ENCODE measurements at regions not wholly inside any gene's neighbourhood (a gene's known extent, or its start where the extent isn't known, plus 50 kb on each side); places are given as distances from the start of the nearest gene placed in this dataset.

DNA sequence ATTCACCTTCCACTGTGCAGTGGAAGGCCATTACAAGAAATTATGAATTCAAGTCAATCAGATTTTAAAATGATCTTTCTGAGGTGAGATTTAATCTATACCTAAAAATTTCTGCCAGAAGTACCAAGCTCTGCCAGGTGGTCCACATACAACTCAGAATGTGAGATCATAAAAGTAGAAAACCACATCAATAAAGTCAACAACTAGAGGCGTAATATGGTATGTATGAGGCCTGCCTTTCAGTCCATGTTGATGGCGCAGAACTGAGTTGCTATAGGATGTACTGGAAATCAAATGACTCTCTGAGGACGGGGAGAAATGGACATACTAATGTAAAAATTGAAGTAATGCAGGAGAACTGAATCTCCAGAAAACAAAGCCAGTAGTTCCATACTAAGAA lies 163.8 kb upstream of the FBXL4 start:
- intact Hi-C loops (cut with DNase I; ENCODE audit: low total_unique reads) = no loop called here
- no peak for DNase-seq
- no peaks in the 10 kb centered on the region for H3K9me3 ChIP-seq

DNA sequence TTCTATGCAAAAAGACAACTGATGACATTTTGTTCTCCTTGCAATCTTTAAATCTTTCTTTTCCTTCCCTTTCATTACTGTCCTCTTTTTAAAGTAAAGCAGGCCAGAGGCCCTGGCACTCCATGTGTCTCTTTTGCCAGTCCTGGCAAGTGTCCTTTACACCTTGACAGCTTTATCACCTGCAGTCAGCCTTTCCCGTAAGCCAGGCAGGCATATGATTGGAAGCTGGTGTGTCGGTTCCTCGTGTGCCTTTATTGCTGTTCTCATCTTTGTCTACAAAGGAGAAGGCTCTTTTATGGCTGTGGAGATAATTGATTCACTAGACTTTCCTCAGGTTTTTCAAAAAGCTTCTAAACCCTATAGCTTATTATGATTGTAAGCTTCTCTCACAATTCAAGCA lies 162.3 kb upstream of the FBXL4 start:
- intact Hi-C loops (cut with DNase I; ENCODE audit: low total_unique reads) = no loop called here
- TF ChIP-seq, protein P1, sequence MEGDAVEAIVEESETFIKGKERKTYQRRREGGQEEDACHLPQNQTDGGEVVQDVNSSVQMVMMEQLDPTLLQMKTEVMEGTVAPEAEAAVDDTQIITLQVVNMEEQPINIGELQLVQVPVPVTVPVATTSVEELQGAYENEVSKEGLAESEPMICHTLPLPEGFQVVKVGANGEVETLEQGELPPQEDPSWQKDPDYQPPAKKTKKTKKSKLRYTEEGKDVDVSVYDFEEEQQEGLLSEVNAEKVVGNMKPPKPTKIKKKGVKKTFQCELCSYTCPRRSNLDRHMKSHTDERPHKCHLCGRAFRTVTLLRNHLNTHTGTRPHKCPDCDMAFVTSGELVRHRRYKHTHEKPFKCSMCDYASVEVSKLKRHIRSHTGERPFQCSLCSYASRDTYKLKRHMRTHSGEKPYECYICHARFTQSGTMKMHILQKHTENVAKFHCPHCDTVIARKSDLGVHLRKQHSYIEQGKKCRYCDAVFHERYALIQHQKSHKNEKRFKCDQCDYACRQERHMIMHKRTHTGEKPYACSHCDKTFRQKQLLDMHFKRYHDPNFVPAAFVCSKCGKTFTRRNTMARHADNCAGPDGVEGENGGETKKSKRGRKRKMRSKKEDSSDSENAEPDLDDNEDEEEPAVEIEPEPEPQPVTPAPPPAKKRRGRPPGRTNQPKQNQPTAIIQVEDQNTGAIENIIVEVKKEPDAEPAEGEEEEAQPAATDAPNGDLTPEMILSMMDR (IDR thresholded peaks at IDR 0.05) = no peak
- Histone ChIP-seq H3K27ac (no peak overlapping the region), H3K27me3 (no peaks in the 10 kb centered on the region), H3K9me3 (no peaks in the 10 kb centered on the region), H3K36me3 (no peaks in the 10 kb centered on the region), H3K4me3 (no peak overlapping the region), H3K4me1 (no peaks in the 10 kb centered on the region)
- no peak for DNase-seq

More for the DNA sequence above, 163.8 kb upstream of the FBXL4 start:
- Histone ChIP-seq H3K27me3 (no peaks in the 10 kb centered on the region), H3K4me1 (no peaks in the 10 kb centered on the region), H3K27ac (no peak overlapping the region), H3K4me3 (no peak overlapping the region), H3K36me3 (no peaks in the 10 kb centered on the region)
- TF ChIP-seq, protein P1 (IDR thresholded peaks at IDR 0.05) = no peak

DNA sequence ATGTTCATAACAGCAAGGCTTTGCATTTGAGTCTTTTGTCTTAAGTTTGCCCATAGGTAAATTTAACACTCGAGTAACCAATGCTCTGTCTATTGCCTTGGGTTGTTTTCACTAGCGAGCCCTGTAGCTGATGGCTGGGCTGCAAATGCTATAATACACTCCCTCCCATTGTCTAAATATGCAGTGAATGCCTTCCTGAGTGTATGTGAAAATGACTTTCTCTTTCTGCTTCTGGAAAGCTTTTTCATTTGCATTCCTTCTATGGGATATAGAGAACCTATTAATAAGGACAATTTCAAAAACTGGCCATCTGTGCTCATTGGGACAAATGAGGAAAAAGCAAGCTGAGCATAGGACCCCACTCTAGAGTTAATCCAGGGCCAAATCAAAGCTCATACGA lies 156.5 kb upstream of the FBXL4 start:
- H3K36me3 ChIP-seq = no peaks in the 10 kb centered on the region
- H3K4me1 ChIP-seq = no peaks in the 10 kb centered on the region
- no peak overlapping the region for H3K4me3 ChIP-seq
- DNase-seq = no peak
- intact Hi-C loops (cut with DNase I; ENCODE audit: low total_unique reads) = no loop called here
- H3K9me3 ChIP-seq = no peaks in the 10 kb centered on the region
- TF ChIP-seq, protein P1 (IDR thresholded peaks at IDR 0.05) = no peak
- H3K27ac ChIP-seq = no peak overlapping the region
- H3K27me3 ChIP-seq = no peaks in the 10 kb centered on the region

DNA sequence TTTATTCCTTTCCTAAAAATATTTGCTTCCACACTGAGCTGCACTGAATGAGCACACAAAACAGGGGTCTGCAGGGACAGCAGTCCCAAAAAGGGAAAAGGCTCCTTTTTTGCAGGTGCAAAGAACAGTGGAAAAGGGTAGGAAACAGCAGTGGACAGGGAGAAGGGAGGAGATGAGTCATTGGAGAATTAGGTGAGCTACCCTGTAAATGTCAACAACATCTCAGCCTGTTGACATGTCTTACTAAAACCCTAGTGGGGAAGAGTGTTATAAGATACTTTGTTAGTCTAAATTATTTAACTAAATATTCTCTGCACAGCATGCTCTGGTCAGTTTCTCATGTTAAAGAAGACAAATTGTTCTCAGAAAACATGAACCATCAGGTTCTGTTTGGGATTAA lies 151.5 kb upstream of the FBXL4 start:
- DNase-seq = no peak
- intact Hi-C loops (cut with DNase I; ENCODE audit: low total_unique reads) = no loop called here
- H3K36me3 ChIP-seq = no peaks in the 10 kb centered on the region
- TF ChIP-seq, protein P1 (IDR thresholded peaks at IDR 0.05) = no peak
- no peak overlapping the region for H3K27ac ChIP-seq
- peaks cover 0 to 3% of the 10 kb centered on the region in 2 donors for H3K27me3 ChIP-seq
- no peaks in the 10 kb centered on the region for H3K9me3 ChIP-seq
- H3K4me1 ChIP-seq = no peaks in the 10 kb centered on the region
- no peak overlapping the region for H3K4me3 ChIP-seq

DNA sequence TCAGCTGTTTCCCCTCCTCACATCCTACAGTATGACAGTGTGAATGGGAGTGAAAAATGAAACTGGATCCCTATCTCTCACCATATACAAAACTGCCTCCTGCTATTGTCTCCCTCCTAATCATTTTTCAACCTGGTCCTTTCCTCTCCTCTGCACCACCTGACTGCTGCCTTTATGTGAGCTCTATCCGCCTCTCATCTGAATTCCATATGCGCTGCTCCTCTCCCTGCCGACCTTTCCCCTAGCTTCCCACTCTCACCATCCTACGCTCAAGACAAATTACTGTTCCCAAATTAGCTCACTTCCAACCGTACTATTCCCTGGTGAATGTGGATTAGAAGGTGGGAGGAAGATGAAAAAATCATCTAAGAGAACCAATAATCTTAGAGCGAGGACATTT lies 148.4 kb upstream of the FBXL4 start:
- H3K4me3 ChIP-seq = no peak overlapping the region
- DNase-seq = no peak

More for the DNA sequence above, 148.4 kb upstream of the FBXL4 start:
- TF ChIP-seq, protein P1 (IDR thresholded peaks at IDR 0.05) = no peak
- no peak overlapping the region for H3K27ac ChIP-seq
- H3K27me3 ChIP-seq = peaks cover 0 to 8% of the 10 kb centered on the region in 2 donors
- H3K36me3 ChIP-seq = no peaks in the 10 kb centered on the region
- no peaks in the 10 kb centered on the region for H3K9me3 ChIP-seq
- H3K4me1 ChIP-seq = no peaks in the 10 kb centered on the region
- intact Hi-C loops (cut with DNase I; ENCODE audit: low total_unique reads) = no loop called here

Measured in tibial artery (tissue), 4 donors.